ENCODE measurements at regions not wholly inside any gene's neighbourhood (a gene's known extent, or its start where the extent isn't known, plus 50 kb on each side); places are given as distances from the start of the nearest gene placed in this dataset.

- no peak for TF ChIP-seq ZBTB33 (IDR thresholded peaks at IDR 0.05; ENCODE audit: borderline replicate concordance, low read depth)
- TF ChIP-seq JUND (IDR thresholded peaks at IDR 0.05): no peak
- TF ChIP-seq YY1 (IDR thresholded peaks at IDR 0.05; ENCODE audit: low read depth): no peak
- no peak for TF ChIP-seq GATA2 (CRISPR knock-in tag; IDR thresholded peaks at IDR 0.05)
- TF ChIP-seq, protein P1, sequence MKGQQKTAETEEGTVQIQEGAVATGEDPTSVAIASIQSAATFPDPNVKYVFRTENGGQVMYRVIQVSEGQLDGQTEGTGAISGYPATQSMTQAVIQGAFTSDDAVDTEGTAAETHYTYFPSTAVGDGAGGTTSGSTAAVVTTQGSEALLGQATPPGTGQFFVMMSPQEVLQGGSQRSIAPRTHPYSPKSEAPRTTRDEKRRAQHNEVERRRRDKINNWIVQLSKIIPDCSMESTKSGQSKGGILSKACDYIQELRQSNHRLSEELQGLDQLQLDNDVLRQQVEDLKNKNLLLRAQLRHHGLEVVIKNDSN (IDR thresholded peaks at IDR 0.05; ENCODE audit: borderline replicate concordance, low read depth): no peak
- TF ChIP-seq ELF1 (IDR thresholded peaks at IDR 0.05): no peak
- TF ChIP-seq SIN3A (IDR thresholded peaks at IDR 0.05; ENCODE audit: borderline replicate concordance, low read depth, low read length): no peak
Observed at GRCh38 chrX:40437348-40437747, 143.4 kb upstream of the ATP6AP2 start (continued).

DNA sequence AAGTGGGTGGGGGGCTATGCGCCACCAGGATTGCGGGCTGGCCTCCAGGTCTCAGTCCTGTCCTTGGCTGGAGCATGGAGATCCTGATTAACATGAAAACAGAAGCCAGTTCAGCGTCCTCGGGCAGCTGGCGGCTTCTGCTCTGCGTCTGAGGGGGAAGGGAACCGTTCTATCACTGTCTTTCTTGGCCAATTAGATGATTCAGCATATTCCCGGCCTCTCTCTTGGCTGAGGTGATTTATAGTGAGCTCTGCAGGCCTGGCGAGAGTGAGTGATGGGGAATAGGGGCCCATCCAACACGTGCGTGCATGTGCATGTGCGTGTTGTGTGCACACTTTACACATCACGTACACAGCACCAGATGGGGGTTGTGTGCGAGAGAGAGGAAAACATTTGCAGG lies 145.8 kb upstream of the ATP6AP2 start:
- Histone ChIP-seq H4K20me1 (ENCODE audit: insufficient read depth) (no peaks in the 10 kb centered on the region), H2AFZ (ENCODE audit: low read depth) (no peak overlapping the region), H3K27ac (ENCODE audit: low read depth in 2 of 2, low read length in 1 of 2) (peak overlapping the region in 1 of 2 experiments; percentile 75; a peak in 2 of 4 replicates), H3K79me2 (ENCODE audit: insufficient read depth) (no peaks in the 10 kb centered on the region), H3K27me3 (ENCODE audit: insufficient read depth) (no peaks in the 10 kb centered on the region; the same call in 1 of the 2 replicates), H3K9ac (no peak overlapping the region), H3K36me3 (replicated peaks in 1 of 2; ENCODE audit: control insufficient read depth in 1 of 2, insufficient read depth in 2 of 2, low read length in 1 of 2) (no peaks in the 10 kb centered on the region), H3K4me2 (no peak overlapping the region), H3K9me3 (no peaks in the 10 kb centered on the region), H3K4me3 (ENCODE audit: low read depth in 2 of 2, low read length in 1 of 2) (no peak overlapping the region), H3K9me2 (no peaks in the 10 kb centered on the region), H3F3A (replicated peaks; ENCODE audit: insufficient read depth) (no peaks in the 10 kb centered on the region), H3K4me1 (ENCODE audit: control insufficient read depth in 1 of 2, insufficient read depth in 2 of 2, low read depth in 1 of 2, low read length in 1 of 2) (peaks cover 0 to 14% of the 10 kb centered on the region in 2 experiments; a peak in 1 of 4 replicates)
- peak; percentile 62; the same call in 1 of the 2 replicates for TF ChIP-seq FOXJ3 (CRISPR knock-in tag; IDR thresholded peaks at IDR 0.05)
- no peak for TF ChIP-seq YY1 (IDR thresholded peaks at IDR 0.05; ENCODE audit: low read depth)
- peak; percentile 42 for TF ChIP-seq GATA2 (CRISPR knock-in tag; IDR thresholded peaks at IDR 0.05)
- TF ChIP-seq EP300 (IDR thresholded peaks at IDR 0.05; ENCODE audit: borderline replicate concordance in 1 of 2, low read depth in 1 of 2, low read length in 1 of 2): peak in 1 of 2 experiments; percentile 72; a peak in 2 of 4 replicates
- no peak for TF ChIP-seq EZH2phosphoT487 (IDR thresholded peaks at IDR 0.05; ENCODE audit: borderline replicate concordance, low read depth)
- no peak for TF ChIP-seq POLR2AphosphoS5 (IDR thresholded peaks at IDR 0.05; ENCODE audit: low read depth, low read length)
- TF ChIP-seq MAX (IDR thresholded peaks at IDR 0.05; ENCODE audit: low read depth): no peak
- TF ChIP-seq, protein P2, sequence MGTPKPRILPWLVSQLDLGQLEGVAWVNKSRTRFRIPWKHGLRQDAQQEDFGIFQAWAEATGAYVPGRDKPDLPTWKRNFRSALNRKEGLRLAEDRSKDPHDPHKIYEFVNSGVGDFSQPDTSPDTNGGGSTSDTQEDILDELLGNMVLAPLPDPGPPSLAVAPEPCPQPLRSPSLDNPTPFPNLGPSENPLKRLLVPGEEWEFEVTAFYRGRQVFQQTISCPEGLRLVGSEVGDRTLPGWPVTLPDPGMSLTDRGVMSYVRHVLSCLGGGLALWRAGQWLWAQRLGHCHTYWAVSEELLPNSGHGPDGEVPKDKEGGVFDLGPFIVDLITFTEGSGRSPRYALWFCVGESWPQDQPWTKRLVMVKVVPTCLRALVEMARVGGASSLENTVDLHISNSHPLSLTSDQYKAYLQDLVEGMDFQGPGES (IDR thresholded peaks at IDR 0.05; ENCODE audit: low read depth, low read length): no peak
- peak; percentile 51 for TF ChIP-seq CHD2 (IDR thresholded peaks at IDR 0.05; ENCODE audit: low read length, partially characterized antibody)
- TF ChIP-seq NFIC (IDR thresholded peaks at IDR 0.05; ENCODE audit: borderline replicate concordance): no peak
- peak; percentile 51 for DNase-seq
- ChIA-PET CTCF (interaction anchor here (0.8 kb wide), 1 partner anchor 168 kb away, joined by 3 read pairs; no protein-coding TSS in a partner anchor), POLR2A (interaction anchor here (0.6 to 1.2 kb wide), 4 partner anchors 15 to 36 kb away, joined by 3 read pairs; no protein-coding TSS in a partner anchor)
- WGBS (ENCODE audit: low lambda C conversion rate): 34% methylated on average over 11 of the region's 14 CpGs

Data from SK-N-SH (cell line).